ENCODE measurements at regions not wholly inside any gene's neighbourhood (a gene's known extent, or its start where the extent isn't known, plus 50 kb on each side); places are given as distances from the start of the nearest gene placed in this dataset.

- TF ChIP-seq CTCF (IDR thresholded peaks at IDR 0.05; ENCODE audit: low read depth, low read length, missing control alignments) = no peak
- DNase-seq (ENCODE audit: extremely low read depth, low read depth) = no peak
- no peak overlapping the region for H3K4me3 ChIP-seq (replicated peaks; ENCODE audit: low read depth, low read length)
These were observed 323.0 kb downstream of the C7orf25 start for GRCh38 chr7:42588876-42589275.

- no peak for DNase-seq (ENCODE audit: extremely low read depth, low read depth)
- no peak overlapping the region for H3K4me3 ChIP-seq (replicated peaks; ENCODE audit: low read depth, low read length)
- TF ChIP-seq CTCF (IDR thresholded peaks at IDR 0.05; ENCODE audit: low read depth, low read length, missing control alignments) = no peak
These were observed 324.1 kb downstream of the C7orf25 start for GRCh38 chr7:42587806-42588205.

- DNase-seq (ENCODE audit: extremely low read depth, low read depth) = no peak
- H3K4me3 ChIP-seq (replicated peaks; ENCODE audit: low read depth, low read length) = no peak overlapping the region
- TF ChIP-seq CTCF (IDR thresholded peaks at IDR 0.05; ENCODE audit: low read depth, low read length, missing control alignments) = no peak
These were observed 331.8 kb downstream of the C7orf25 start for GRCh38 chr7:42580061-42580460.

GRCh38 chr7:42575171-42575570, 336.7 kb downstream of the C7orf25 start:
- no peak for DNase-seq (ENCODE audit: extremely low read depth, low read depth)
- no peak for TF ChIP-seq CTCF (IDR thresholded peaks at IDR 0.05; ENCODE audit: low read depth, low read length, missing control alignments)
- H3K4me3 ChIP-seq (replicated peaks; ENCODE audit: low read depth, low read length) = no peak overlapping the region

- TF ChIP-seq CTCF (IDR thresholded peaks at IDR 0.05; ENCODE audit: low read depth, low read length, missing control alignments) = peak; percentile 9
- DNase-seq (ENCODE audit: extremely low read depth, low read depth) = no peak
- H3K4me3 ChIP-seq (replicated peaks; ENCODE audit: low read depth, low read length) = no peak overlapping the region
These were observed 337.2 kb downstream of the C7orf25 start for GRCh38 chr7:42574685-42575084.

- no peak overlapping the region for H3K4me3 ChIP-seq (replicated peaks; ENCODE audit: low read depth, low read length)
- DNase-seq (ENCODE audit: extremely low read depth, low read depth) = no peak
- no peak for TF ChIP-seq CTCF (IDR thresholded peaks at IDR 0.05; ENCODE audit: low read depth, low read length, missing control alignments)
These were observed 337.1 kb upstream of the GLI3 start for GRCh38 chr7:42573881-42574672.

- TF ChIP-seq CTCF (IDR thresholded peaks at IDR 0.05; ENCODE audit: low read depth, low read length, missing control alignments) = no peak
- H3K4me3 ChIP-seq (replicated peaks; ENCODE audit: low read depth, low read length) = no peak overlapping the region
- no peak for DNase-seq (ENCODE audit: extremely low read depth, low read depth)
These were observed 335.6 kb upstream of the GLI3 start for GRCh38 chr7:42572561-42572960.
